ENCODE measurements at regions not wholly inside any gene's neighbourhood (a gene's known extent, or its start where the extent isn't known, plus 50 kb on each side); places are given as distances from the start of the nearest gene placed in this dataset.
A peak's percentile ranks its signal among the peaks of the same experiment; 100 is the strongest.

GRCh38 chr15:75136118-75136517 is 65.6 kb upstream of the C15orf39 start:
- no peak for DNase-seq

- no peak for DNase-seq
Observed at GRCh38 chr15:75136758-75137157, 64.9 kb upstream of the C15orf39 start.

GRCh38 chr15:75138016-75138999 is 63.4 kb upstream of the C15orf39 start:
- DNase-seq, result no peak

GRCh38 chr15:75140080-75140879 is 61.4 kb upstream of the C15orf39 start:
- DNase-seq, result no peak

- no peak for DNase-seq
Observed at GRCh38 chr15:75142499-75142898, 59.2 kb upstream of the C15orf39 start.

GRCh38 chr15:75143738-75144334 is 57.8 kb upstream of the C15orf39 start:
- no peak for DNase-seq

- no peak for DNase-seq
Observed at GRCh38 chr15:75145027-75145841, 56.4 kb upstream of the C15orf39 start.

GRCh38 chr15:75148280-75148679 is 53.4 kb upstream of the C15orf39 start:
- no peak for DNase-seq

- peak in 1 of 2 experiments; percentile 61 for DNase-seq
Observed at GRCh38 chr15:75149867-75150709, 51.6 kb upstream of the C15orf39 start.

- no peak for DNase-seq
Observed at GRCh38 chr15:75151214-75152128, 50.2 kb upstream of the C15orf39 start.

All from SW 1271 (cell line).